H1 (cell line): ENCODE measurements at regions not wholly inside any gene's neighbourhood (a gene's known extent, or its start where the extent isn't known, plus 50 kb on each side); places are given as distances from the start of the nearest gene placed in this dataset.

ENCODE experiments used
- ASH2L ChIP-seq: fragments of 200-600, 300-600 bp; sonication (generic); IDR thresholded peaks from one replicate; pipeline ENCODE4 v1.7.1; 2017; ENCODE audit warnings: low read length
- BCL11A ChIP-seq, 2 experiments: IDR thresholded peaks; one replicate each; pipeline ENCODE4 v1.6.1; 2011; ENCODE audit warnings: low read depth in 2 of 2, low read length in 2 of 2, mild to moderate bottlenecking in 2 of 2
- CBX8 ChIP-seq: fragments of 300-800, 300-1000 bp; sonication (generic); IDR thresholded peaks from 2 replicates; pipeline ENCODE4 v1.7.1; 2016; ENCODE audit warnings: low read depth, low read length, borderline replicate concordance
- EP300 ChIP-seq, 2 experiments: IDR thresholded peaks; 1 replicate in 1 of 2; 2 replicates in 1 of 2; pipeline ENCODE4 v1.6.1; 2011 to 2012; ENCODE audit warnings: low read depth in 2 of 2, low read length in 2 of 2, mild to moderate bottlenecking in 2 of 2, borderline replicate concordance in 1 of 2, inconsistent platforms in 1 of 2, moderate library complexity in 1 of 2
- FOSL1 ChIP-seq: IDR thresholded peaks from 2 replicates; pipeline ENCODE4 v1.6.1; 2011; ENCODE audit warnings: mild to moderate bottlenecking, low read depth, low read length, moderate library complexity; ENCODE audit not compliant: insufficient read depth
- HDAC6 ChIP-seq: IDR thresholded peaks from one replicate; pipeline ENCODE4 v1.7.1; 2012; ENCODE audit warnings: low read depth, mild to moderate bottlenecking, inconsistent platforms, low read length, moderate library complexity
- JUN ChIP-seq: IDR thresholded peaks from 2 replicates; pipeline ENCODE4 v1.6.1; 2011; ENCODE audit warnings: low read depth, mild to moderate bottlenecking, improper control_type of control experiment, low read length
- JUND ChIP-seq: IDR thresholded peaks from 2 replicates; pipeline ENCODE4 v1.6.1; 2011; ENCODE audit warnings: mild to moderate bottlenecking, improper control_type of control experiment, low read length
- KDM5A ChIP-seq: fragments of 200-600 bp; IDR thresholded peaks from 2 replicates; pipeline ENCODE4 v1.7.1; 2012; ENCODE audit warnings: mild to moderate bottlenecking, low read length, inconsistent platforms, mixed read lengths
- NANOG ChIP-seq: IDR thresholded peaks from 2 replicates; pipeline ENCODE4 v1.6.1; 2011; ENCODE audit warnings: low read length, low read depth, mild to moderate bottlenecking, inconsistent platforms; ENCODE audit not compliant: insufficient read depth, poor library complexity, severe bottlenecking
- POLR2A ChIP-seq, 2 experiments: IDR thresholded peaks; 1 replicate in 1 of 2; 2 replicates in 1 of 2; pipeline ENCODE4 v1.6.1; 2011; ENCODE audit warnings: low read depth in 2 of 2, low read length in 2 of 2, mild to moderate bottlenecking in 2 of 2; ENCODE audit errors: control extremely low read depth in 1 of 2
- RFX5 ChIP-seq: IDR thresholded peaks from 2 replicates; pipeline ENCODE4 v1.6.1; 2011; ENCODE audit warnings: low read depth, low read length, improper control_type of control experiment, borderline replicate concordance
- RXRA ChIP-seq: IDR thresholded peaks from 2 replicates; pipeline ENCODE4 v1.6.1; 2011; ENCODE audit warnings: low read depth, mild to moderate bottlenecking, low read length, moderate library complexity; ENCODE audit not compliant: insufficient read depth
- SIX5 ChIP-seq: IDR thresholded peaks from 2 replicates; pipeline ENCODE4 v1.6.1; 2011; ENCODE audit warnings: mild to moderate bottlenecking, low read depth, low read length
- SP2 ChIP-seq: IDR thresholded peaks from 2 replicates; pipeline ENCODE4 v1.6.1; 2012; ENCODE audit warnings: mild to moderate bottlenecking, low read length, inconsistent platforms
- SP4 ChIP-seq: IDR thresholded peaks from 2 replicates; pipeline ENCODE4 v1.6.1; 2012; ENCODE audit warnings: low read length, inconsistent platforms
- TAF7 ChIP-seq: optimal IDR thresholded peaks from 2 replicates; pipeline ENCODE3; 2011; ENCODE audit warnings: low read depth, mild to moderate bottlenecking, inconsistent platforms, low read length, moderate library complexity, borderline replicate concordance
- TF ChIP-seq, protein P1 (sequence below): IDR thresholded peaks from 2 replicates; pipeline ENCODE4 v1.6.1; 2012; ENCODE audit warnings: low read length, inconsistent platforms
- TF ChIP-seq, protein P2 (sequence below), 3 experiments: IDR thresholded peaks; 1 replicate in 2 of 3; 2 replicates in 1 of 3; pipeline versions ENCODE4 v1.5.1 to v1.6.1; 2011; ENCODE audit warnings: low read length in 3 of 3, mild to moderate bottlenecking in 3 of 3, inconsistent platforms in 2 of 3, low read depth in 1 of 3, moderate library complexity in 1 of 3; ENCODE audit not compliant: insufficient read depth in 1 of 3; ENCODE audit errors: control extremely low read depth in 1 of 3

DNA sequence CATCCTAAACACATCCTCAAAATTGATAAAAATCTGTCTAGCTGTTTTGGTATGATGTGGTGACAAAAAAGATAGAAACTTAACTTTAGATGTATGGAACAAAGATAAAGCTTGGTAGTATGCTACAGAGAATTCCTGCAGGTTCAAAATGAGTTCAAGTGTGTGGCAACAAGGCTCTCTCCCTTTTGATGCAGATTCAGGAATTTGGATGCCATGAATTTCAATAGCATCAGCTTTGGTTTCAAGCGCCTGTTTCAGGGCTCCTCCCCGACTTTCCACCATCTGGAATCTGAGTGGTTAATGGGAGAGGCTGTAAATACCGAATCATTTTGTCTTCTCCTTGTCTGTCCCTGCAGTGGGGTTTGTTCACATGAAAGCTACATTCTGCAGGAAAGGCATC is 180.6 kb downstream of the MTX2 start (continued):
- TF ChIP-seq SP2 = no peak
- TF ChIP-seq TAF7 = no peak
- TF ChIP-seq POLR2A (IDR thresholded peaks at IDR 0.05; ENCODE audit: control extremely low read depth in 1 of 2, low read depth in 2 of 2, low read length in 2 of 2) = no peak
- TF ChIP-seq NANOG = peak; percentile 50
- TF ChIP-seq ASH2L = peak; percentile 81
- TF ChIP-seq, protein P1, sequence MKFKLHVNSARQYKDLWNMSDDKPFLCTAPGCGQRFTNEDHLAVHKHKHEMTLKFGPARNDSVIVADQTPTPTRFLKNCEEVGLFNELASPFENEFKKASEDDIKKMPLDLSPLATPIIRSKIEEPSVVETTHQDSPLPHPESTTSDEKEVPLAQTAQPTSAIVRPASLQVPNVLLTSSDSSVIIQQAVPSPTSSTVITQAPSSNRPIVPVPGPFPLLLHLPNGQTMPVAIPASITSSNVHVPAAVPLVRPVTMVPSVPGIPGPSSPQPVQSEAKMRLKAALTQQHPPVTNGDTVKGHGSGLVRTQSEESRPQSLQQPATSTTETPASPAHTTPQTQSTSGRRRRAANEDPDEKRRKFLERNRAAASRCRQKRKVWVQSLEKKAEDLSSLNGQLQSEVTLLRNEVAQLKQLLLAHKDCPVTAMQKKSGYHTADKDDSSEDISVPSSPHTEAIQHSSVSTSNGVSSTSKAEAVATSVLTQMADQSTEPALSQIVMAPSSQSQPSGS = no peak
- TF ChIP-seq JUN = no peak
- no peak for TF ChIP-seq FOSL1
- no peak for TF ChIP-seq BCL11A (IDR thresholded peaks at IDR 0.05; ENCODE audit: low read depth in 2 of 2, low read length in 2 of 2)
- TF ChIP-seq SIX5 = no peak
- TF ChIP-seq, protein P2, sequence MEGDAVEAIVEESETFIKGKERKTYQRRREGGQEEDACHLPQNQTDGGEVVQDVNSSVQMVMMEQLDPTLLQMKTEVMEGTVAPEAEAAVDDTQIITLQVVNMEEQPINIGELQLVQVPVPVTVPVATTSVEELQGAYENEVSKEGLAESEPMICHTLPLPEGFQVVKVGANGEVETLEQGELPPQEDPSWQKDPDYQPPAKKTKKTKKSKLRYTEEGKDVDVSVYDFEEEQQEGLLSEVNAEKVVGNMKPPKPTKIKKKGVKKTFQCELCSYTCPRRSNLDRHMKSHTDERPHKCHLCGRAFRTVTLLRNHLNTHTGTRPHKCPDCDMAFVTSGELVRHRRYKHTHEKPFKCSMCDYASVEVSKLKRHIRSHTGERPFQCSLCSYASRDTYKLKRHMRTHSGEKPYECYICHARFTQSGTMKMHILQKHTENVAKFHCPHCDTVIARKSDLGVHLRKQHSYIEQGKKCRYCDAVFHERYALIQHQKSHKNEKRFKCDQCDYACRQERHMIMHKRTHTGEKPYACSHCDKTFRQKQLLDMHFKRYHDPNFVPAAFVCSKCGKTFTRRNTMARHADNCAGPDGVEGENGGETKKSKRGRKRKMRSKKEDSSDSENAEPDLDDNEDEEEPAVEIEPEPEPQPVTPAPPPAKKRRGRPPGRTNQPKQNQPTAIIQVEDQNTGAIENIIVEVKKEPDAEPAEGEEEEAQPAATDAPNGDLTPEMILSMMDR (IDR thresholded peaks at IDR 0.05; ENCODE audit: control extremely low read depth in 1 of 3, insufficient read depth in 1 of 3, low read depth in 1 of 3, low read length in 3 of 3) = no peak
- TF ChIP-seq RFX5 = no peak
- no peak for TF ChIP-seq HDAC6
- no peak for TF ChIP-seq KDM5A
- peak; percentile 96 for TF ChIP-seq RXRA
- TF ChIP-seq JUND = no peak
- TF ChIP-seq CBX8 = no peak
- no peak for TF ChIP-seq SP4
- peak in 1 of 2 experiments; percentile 88; a peak in 1 of 3 replicates for TF ChIP-seq EP300 (IDR thresholded peaks at IDR 0.05; ENCODE audit: borderline replicate concordance in 1 of 2, low read depth in 2 of 2, low read length in 2 of 2)
